GM18858 (cell line): ENCODE measurements at regions not wholly inside any gene's neighbourhood (a gene's known extent, or its start where the extent isn't known, plus 50 kb on each side); places are given as distances from the start of the nearest gene placed in this dataset.

Experiments
- ATAC-seq: cut with Tn5 transposase; IDR thresholded peaks from one replicate; pipeline ENCODE4 v1.9.1; 2021; ENCODE audit not compliant: unreplicated experiment

DNA sequence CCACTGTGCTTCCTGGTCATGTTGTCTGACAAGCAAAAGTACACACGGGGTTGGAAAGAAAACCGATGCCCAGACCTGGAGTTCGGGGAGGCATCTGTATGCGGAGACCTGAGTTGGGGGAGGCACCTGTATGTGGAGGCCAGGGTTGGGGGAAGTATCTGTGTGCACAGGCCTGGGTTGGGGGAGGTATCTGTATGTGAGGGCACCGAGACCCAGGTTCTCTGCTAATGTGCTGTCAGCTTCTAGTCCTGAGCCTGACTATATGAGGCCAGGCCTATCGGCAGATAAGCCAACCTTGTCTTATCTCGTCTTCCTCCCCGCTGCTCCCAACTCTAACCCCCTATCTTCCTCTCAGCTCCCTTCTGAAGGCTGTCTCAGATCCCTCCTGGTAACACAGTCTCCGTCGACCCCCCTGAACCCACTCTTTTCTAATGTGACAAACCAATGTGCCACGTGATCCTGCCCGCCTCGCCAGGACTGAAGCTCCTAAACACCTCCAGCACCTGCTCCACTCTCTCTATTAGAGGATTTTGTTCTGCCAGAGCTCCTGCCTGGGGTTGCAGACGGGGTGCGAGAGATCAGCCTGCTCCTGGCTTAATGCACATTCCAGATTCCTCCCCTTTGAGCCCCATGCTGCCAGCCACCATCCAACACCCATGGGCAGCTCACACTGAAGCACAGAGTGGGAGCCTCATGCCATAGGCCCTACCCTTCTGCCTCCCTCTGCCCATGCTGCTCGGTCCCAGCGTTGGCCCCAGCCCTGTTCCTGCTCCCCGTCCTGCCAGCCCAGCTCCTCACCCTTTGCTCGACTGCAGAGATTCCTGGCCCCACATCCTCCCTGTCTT lies 188.4 kb downstream of the SH3BP4 start:
- ATAC-seq = no peak

DNA sequence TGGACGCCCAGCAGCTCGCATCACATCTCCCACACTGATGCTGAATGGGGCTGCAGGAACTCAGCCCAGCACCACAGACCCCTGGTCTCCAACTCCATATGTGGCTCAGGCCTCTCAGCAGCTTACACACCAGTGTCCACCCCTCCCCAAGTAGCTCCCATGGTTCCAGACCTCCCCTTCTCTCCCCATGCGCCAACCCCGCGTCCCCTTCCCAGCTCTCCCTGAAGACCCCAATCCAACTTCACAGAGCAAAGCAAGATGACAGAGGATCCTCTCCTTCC lies 188.9 kb downstream of the SH3BP4 start:
- ATAC-seq = no peak

DNA sequence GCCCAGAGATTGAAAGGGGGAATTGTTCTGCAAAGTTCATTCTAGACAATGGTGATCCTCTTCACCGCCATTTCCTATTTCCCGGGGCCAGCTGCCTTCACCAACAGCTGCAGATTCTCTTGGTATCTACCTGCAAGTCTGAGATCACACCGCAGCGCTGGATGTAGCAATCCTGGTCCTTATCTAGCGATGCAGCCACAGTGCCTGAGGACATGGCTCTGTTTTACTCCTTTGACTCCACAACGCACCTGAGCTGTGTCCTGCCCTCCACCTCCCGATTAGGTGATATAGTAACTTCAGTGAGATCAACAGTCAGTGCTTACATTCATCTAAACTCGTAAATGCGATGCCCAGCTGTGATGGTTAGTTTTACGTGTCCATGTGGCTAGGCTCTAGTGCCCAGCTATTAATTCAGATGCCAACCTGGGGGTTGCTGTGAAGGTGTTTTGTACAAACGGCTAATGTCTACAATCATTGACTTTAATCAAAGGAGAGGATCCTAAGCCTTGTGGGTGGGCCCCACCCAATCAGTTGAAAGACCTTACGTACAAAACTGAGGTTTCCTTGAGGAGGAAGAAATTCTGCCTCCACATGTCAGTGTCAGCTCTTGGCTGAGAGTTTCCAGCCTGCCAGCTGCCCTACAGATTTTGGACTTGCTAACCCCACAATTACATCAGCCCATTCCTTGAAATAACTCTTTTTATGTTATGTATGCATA lies 189.8 kb downstream of the SH3BP4 start:
- no peak for ATAC-seq

DNA sequence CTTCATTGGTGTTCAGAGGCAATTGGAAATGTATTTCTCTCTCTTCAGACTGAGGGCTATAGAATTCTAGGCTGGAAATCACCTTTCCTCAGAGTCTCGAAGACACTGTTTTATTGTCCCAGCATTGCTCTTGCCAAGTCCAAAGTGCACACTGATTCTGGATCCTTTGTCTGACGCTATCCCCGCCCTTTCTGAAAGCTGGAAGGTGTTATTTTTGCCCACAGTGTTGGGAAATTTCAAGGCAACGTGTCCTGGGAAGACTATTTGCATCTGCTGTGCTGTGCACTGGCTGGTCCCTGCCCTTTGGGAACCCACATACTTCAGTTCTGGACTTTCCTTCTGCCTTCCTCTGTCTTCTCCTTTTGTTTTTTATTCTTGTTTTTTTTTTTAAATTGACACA lies 190.8 kb downstream of the SH3BP4 start:
- no peak for ATAC-seq

DNA sequence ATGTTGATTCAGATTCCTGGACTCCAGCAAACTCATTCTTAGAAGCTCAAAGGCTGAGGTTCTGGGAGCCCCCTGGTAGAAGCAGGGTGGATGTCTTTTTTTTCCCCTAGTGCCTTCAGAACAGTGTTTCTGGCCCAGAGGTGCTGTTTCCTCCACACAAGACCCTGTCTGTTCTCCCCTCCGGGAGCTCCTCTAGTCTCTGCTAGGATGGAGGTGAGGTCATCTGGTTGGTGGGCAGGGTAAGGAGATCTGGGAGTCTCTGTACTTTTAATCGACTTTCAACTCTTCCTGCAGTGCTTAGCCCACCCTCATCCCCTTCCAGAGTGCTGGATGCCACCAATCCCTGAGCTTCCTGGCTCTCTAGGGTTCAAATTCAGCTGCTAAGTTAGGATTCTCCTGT lies 192.0 kb downstream of the SH3BP4 start:
- no peak for ATAC-seq

DNA sequence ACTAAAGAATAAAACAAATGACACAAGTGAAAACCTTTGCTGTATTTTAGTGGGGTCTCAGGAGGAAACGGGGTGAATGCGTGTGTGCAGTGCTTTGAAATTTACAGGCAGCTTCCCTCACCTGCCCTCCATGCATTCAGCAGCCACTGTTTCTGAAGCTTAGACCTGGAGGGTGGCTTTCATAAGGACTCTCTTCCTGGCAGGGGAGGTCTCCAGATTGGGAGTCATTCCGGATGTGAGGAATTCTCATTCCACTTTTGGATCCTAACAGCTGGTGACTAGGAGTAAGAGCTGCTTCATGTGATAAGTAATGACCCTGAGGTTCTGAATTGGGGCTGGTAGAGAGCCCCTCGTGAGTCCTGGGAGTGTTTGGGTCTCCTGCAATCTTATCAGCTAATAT lies 192.5 kb downstream of the SH3BP4 start:
- no peak for ATAC-seq

DNA sequence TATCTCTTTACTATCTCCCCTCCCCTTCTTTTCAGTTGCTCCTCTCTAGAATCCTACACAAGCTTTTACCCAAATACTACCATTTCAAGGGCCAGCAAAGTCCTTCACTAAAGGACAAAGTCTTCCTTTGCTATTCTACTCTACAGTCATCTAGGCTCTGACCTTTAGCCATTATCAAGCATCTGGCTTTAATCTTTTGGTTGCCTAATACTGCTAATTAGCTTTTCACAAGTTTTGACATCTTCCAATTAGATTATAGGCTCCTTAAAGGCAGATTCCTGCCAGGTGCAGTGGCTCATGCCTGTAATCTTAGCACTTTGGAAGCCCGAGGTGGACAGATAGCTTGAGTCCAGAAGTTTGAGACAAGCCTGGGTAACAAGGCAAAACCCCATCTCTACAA lies 194.4 kb downstream of the SH3BP4 start:
- ATAC-seq = no peak

DNA sequence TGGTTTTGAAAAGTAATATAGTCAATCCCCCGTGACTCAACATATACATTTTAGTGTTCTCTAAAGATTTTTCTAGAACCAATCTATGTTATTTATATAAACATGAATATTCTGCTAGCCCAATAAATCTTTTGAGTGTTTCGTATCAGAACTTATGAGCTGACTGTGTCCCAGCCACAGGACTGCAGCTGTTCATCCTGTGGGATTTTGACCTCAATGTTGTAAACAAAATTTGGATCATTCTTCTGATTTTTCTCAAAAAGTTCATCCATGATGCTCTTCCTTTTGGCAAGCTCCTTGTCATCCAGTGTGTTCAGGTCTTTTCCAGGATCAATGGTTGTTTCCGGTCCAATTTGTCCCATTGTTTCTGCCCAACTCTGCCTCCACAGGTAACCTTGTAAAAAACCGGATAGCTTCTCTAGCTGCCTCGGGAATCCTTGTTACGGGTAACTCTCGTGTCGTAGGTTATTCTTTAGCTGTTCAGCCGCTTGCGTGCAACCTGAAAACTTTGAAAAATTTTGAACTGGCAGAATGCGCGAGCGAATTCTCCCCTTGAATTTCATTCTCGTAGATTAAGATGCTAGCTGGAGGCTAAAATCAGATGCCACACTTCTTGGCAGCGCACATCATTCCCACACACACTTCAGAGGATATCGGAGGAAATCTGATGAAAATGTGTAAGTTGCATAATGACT lies 195.2 kb downstream of the SH3BP4 start:
- no peak for ATAC-seq

DNA sequence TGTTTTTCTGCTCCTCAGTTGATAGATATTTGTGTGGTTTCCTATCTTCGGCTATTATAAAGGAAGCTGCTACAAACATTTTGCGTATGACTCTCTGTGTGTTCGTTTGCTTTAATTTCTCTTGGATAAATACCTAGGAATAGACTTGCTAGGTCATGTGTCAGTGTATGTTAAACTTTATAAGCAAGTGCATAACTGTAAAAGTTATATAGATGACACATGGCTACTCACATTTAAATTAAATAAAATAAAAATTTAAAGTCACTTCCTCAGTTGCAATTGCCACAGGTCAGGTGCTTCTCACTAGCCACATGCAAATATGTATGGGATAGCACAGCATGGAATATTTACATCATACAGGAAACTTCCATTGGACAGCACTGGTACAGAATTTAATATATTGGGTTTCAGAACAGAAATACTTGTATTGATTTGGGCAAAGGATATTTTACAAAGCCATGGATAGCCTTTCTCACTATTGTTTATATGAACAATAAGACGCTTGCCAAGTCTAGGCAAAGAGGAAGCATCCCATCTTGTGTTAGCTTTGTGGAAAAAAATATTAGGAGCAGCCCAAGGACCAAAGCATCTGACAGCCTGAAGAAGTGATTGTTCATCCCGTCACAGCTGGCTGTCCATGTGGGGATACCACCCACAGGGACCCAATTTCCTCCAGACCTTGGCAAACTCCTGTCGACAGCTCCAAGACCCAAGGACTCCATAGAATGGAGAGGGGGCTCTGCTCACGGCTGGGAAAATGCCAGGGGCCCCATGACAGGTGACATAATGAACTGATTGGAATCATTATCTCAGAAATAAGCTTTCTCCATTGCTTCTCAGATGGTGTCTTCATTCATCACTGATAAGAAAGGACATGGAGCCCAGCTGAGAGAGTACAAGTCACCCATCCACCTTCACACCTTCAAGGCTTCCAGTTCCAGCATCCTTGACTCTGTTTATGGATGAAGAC lies 196.7 kb downstream of the SH3BP4 start:
- no peak for ATAC-seq

DNA sequence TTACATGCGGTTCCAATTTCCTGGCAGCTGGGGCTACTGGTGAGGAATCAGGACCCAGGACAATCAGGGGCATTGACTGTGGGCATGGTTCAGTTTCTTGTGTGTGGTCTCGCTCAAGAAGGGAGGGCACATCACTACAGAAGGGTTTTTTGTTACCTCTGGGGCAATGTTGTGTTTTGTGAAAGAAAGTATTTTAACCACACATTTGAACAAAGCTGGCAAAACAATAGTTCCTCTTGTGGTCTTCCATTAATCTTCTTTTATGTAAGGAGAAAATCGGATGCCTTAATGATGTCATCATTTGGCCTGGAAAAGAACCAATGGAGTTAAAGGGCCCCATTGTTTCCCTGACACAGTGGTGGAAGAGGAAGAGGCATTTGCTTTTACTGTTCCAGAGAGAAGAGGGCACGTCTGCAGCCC lies 197.4 kb downstream of the SH3BP4 start:
- no peak for ATAC-seq

DNA sequence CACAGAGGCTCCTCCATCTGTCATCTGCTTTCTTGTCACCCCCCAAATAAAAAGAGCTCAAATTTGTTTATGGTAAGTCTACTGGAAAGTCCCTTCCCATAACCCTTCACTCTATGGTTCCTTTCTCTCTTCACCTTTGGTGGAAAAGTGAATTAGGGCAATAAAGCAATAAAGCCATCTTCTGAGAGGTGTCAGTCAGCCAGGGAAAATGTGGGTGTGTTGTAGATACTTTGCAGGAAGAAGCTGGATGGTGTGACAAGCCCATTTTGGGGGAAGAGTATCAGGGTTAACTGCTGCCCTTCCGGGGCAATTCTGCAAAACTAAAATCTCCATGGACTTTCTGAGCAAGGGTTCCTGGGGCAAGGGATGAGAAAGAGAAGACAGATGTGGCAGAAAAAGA lies 197.9 kb downstream of the SH3BP4 start:
- ATAC-seq = no peak

DNA sequence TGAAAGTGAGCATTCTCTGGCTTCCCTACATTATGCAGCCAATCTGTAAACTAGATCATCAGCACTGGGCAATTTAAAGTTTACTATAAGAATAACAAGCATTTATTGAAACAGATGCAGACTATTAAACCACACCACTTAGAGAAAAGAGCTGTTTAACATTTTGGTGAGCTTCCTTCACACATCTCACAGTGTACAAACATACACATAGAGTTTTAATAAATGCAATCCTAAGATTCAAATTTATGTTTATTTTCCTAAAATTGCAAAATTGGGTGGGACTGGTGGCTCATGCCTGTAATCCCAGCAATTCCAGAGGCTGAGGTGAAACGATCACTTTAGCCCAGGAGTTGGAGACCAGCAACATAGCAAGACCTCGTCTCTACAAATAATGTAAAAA lies 199.3 kb downstream of the SH3BP4 start:
- ATAC-seq = no peak

DNA sequence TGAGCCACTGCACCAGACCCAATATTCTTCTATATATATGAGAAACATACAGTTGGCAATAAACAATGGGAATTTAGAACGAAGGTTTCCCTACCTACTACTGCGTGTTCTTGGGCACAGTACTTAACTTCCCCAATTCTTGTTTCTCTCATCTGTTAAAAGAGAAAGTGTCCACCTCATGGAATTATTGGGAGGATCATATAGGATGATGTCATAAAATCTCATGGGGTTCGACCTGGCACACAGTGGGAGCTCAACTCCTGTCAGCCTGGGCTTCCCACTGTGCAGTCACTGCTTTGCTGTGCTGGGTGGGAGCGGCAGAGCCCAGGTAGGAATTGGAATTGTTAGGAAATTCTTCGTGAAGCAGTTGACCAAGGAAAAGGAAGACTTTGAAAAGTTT lies 203.3 kb downstream of the SH3BP4 start:
- ATAC-seq = no peak

DNA sequence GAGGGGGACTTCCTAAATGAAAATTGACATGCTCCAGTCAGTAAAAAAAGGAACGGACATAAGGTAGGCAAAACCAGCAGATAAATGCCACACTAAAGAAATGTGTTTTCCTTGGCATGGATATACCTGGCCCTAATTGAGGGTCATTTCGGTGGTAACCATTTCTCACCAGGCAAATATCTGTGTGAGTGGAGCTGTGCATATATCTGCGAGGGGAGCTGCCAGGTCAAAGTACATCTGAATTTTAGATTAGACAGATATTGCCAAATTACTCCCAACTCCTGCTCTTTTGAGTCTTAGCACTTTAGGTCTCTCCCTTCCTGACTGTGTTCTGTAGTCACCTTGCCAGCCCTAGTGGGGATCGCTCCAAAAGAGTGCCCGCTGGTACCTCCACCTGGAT lies 204.2 kb downstream of the SH3BP4 start:
- no peak for ATAC-seq

DNA sequence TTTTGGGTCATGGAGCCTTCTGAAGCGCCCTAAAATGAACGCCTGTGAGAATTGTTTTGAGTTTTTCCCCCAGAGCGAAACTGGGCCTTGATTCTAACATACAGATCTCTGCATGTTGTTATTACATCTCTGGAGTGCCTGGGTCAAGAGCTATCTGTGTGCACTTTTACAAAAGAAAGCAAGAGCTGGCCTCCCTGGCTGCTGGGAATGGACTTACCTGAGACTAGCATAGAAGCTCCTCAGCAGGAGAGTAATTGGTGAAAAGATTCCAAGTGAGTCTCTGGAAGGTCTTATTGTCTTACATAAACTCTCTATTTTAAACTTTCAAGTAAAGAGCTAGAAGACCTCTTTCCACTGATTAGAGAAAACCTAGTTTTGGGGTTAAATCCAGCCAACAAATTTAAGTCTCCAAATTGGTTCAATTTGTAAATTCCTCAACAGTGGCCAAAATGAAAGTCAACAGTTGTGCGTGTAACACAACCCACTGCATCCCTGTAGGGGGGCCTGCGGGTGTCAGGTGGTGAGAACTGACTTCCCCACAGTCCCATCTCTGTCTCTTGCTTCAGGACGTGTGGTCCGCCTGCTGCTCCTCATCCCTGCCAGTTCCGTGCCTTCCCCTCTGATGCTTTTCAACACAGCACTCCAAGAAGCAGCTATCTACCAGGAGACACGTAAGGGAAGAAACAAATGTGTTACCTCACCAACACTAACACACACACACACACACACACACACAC lies 206.1 kb downstream of the SH3BP4 start:
- ATAC-seq = no peak

DNA sequence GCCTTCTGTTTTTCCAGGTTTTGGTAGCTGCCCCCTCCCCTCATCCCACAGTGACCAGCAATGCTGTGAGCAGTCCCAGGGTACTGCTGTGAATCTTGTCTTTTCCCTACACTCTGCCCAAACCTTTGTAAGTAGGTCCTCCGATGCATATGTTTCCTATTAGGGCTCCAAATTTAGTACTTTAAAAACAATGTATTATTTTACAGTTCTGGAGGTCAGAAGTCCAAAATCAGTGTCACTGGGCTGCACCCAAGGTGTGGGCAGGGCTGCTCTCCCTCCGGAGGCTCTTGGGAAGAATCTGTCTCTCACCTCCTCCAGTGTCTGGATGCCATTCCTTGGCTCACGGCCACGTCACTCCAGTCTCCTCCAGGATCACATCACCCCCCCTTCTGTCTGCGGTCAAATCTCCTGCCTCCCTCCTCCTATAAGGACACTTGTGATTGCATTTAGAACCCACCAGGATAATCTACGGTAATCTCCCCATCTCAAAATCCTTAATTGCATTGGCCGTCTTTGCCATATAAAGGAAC lies 208.5 kb downstream of the SH3BP4 start:
- no peak for ATAC-seq

DNA sequence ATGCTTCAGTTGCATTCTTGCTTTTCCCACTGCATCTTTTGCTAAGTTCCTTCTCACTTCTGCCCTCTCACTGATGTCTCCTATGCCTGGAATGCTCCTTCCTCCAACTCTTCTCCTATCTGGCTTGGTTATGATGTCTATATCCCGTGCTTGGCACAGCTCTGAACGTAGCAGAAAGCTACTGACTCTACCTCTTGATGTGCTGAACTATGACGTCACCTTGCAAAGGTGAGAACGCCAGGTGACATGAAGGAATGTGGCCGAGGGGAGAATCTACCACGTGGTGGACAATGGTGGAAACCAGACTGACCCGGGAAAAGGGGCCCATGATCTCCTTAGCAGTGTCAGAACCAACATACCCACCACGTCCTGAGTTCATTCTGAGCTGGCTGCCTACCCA lies 209.7 kb downstream of the SH3BP4 start:
- ATAC-seq = no peak

DNA sequence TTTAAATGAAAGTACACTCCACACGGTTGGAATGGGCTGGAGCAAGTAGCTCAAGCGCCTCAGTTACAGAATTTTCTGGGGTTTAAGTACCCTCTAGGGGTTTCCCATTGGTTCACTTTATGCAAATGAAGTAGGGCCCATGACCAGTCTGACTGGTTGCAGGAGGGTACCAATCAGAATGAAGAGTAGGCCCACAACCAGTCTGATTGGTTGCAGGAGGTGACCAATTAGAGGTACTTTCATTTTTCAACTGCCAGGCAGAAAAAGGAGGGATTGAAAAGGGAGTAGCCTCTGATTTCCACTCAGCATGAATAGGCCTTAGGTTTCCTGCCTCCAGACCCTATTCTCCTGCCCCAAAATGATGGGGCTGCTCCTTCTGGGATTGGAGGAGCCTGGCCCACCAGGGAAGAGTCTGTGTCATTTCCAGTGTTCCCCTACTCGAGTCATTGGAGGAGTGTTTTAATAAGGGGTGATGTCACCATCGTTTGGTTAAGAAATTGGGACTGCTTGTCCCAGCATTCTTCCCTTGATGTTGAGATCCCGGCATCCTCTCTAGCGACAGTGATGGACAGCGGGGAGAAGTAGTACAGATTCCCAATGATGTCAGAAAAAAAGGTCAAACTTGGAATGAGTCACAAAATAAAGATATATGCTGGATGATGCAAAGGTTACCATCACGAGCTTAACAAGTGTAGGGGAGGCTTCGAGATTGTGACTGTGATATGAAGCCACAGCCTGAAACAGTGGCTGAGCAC lies 210.4 kb downstream of the SH3BP4 start:
- no peak for ATAC-seq

DNA sequence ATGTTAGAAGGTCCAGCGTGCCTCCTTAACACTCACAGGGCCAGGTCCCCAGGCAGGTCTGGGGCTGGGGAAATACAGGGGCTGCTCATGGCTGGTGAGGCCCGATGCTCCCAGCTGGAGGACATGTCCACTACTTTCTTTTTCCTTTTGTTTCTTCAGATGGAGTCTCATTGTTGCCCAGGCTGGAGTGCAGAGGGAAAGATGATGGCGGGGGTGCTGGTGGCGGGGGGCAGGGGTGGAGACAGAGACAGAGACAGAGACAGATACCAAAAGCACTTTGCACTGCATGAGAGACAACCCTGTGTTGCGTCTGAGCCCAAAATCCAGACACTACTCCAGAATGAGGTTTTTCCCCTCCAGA lies 211.0 kb downstream of the SH3BP4 start:
- ATAC-seq = no peak
